EH (cell line): ENCODE measurements at regions not wholly inside any gene's neighbourhood (a gene's known extent, or its start where the extent isn't known, plus 50 kb on each side); places are given as distances from the start of the nearest gene placed in this dataset.

Experiments used
- DNase-seq: peaks from one replicate; pipeline ENCODE4 v3.0.0-alpha.2; 2015; ENCODE audit warnings: low read depth

DNA sequence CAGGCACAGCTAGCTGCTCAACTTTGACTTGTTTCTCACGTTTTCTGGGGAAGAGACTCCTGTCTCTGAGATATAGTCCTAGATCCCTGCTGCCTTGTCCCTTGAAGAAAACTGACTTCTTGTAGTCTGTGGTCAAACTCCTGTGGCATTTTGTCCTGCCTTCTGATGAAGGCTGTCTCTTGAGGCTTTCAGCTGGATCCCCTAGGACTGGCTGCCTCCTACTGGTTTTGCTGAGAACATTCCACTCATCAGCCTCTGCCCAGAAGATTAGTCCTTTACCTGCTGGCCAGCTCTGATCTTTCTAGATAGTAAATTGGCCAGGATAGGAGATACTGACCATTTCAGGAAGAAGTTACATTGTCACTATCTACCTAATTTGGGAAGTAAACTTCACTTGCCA is 71.9 kb upstream of the CNR1 start:
- DNase-seq: peak; percentile 15

DNA sequence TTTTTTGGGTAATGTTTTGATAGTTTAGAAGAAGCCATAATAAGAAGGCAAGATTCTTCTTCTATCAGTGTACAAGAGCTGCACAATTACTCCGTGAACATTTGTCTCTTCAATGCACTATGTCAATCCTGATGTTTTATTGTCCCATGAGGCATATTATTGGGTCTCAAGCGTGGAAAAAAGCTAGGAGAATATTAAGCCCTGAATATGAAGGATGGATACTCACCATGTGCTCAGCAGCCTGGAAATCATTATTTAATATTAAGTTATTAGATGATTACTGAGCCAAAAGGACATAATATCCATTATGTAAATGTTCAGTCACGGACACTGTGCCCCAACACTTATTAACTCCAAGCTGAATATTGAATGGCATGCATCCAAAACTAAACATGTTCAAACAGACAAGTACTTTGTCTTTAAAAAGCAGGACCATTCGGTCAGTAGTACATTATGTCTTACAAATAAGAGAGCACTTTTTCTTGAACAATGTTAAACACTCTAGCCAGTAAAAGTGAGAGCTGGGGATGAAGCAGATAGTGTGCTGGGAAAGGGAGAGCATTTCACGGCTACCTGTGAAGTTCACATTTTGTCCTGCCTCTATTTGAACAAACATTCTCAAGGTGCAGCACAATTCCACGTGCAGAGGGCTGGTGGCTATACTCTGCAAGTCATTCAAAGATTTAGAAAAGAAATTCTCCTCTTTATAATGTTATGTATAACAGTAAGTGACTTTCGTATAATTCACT is 70.6 kb upstream of the CNR1 start:
- no peak for DNase-seq

DNA sequence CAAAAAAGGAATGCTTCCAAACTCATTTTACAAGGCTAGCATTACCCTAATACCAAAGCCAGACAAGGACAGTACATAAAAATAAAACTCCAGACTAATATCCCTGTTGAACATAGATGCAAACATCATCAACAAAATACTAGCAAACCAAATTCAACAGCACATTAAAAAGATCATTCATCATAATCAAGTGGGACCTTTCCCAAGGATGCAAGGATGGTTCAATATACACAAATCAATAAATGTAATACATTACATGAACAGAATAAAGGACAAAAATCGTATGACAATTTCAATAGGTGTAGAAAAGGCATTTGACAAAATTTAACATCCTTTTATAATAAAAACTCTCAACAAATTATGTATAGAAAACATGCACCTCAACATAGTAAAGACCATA is 66.6 kb upstream of the CNR1 start:
- no peak for DNase-seq

DNA sequence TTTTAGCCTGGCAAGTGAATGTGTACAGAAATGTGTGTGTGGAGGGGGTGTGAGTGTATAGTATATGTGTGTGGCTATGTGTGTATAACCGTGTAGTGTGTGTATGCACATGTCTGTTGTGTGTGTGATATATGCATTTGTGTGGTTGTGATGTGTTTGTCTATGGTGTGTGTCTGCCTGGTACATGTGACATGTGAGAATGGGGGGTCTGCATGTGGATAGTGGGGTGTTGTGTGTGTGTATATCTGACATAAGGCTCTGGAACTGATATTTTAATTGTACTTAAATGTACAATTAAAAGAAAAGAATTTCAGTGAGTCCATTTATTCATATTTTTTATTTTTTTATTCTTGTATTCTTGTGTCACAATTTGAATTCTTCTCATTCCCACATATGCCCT is 57.2 kb upstream of the CNR1 start:
- no peak for DNase-seq

DNA sequence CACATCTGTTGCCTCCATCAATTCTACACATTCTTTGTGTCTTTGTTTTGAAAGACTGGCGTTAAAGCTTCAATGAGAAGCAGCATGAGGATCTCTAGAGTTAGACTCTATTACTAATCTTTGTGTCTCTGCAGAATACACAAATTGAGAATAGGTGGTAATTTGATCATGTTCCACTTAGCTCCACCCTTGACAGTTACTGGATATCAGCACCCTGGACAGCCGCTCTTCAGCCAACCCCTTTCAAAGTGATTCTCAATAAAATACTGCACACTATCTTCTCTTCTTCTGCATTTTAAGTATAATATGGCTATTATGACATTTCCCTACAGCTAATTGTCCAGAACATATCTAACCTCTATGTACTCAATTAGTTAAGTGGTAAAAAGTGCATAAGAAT is 54.3 kb upstream of the CNR1 start:
- peak; percentile 28 for DNase-seq

DNA sequence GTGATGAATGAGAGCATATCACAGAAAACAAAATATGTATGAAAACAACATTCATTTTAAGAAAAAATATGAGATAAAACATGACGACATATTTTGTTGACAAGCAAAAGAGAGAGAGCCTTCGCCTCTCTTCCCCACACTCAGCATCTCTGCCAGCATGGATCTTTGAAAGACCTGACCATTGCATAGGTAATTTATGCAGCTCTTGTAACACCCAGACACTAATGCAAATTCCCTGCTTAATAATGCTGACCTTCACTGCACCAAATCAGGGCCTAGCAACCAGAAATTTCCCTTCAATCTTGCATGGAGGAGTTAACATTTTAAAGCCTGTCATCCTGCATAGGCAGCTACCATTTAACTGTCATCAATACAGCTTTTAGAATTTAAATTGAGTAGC is 50.0 kb upstream of the CNR1 start:
- DNase-seq: no peak
